Activated CD8-positive, alpha-beta T cell treated with anti-CD3 and anti-CD28 coated beads for 36 hours (primary cell): ENCODE measurements at regions not wholly inside any gene's neighbourhood (a gene's known extent, or its start where the extent isn't known, plus 50 kb on each side); places are given as distances from the start of the nearest gene placed in this dataset.

Experiments
- ATAC-seq: fragments of 200-7000 bp; cut with Tn5 transposase; one replicate; pipeline ENCODE4 v1.10.0; 2021; ENCODE audit warnings: mild to moderate bottlenecking, moderate library complexity
- CTCF ChIA-PET: fragments of 350-600 bp; sonication (Branson Sonifier 250); formaldehyde crosslinking; loops from one replicate; lab custom pipeline; 2021; ENCODE audit warnings: antibody characterized with exemption; lab: Charles Lee
- POLR2A ChIA-PET: fragments of 350-600 bp; sonication (Branson Sonifier 250); formaldehyde crosslinking; loops from one replicate; lab custom pipeline; 2021; ENCODE audit warnings: antibody characterized with exemption; lab: Charles Lee
- DNase-seq: peaks from one replicate; pipeline ENCODE4 v3.0.0-alpha.2; 2020
- H3K27ac Mint-ChIP-seq: one replicate; pipeline ENCODE4 v1.8.0; 2021; ENCODE audit warnings: mild to moderate bottlenecking, mixed read lengths
- H3K27me3 Mint-ChIP-seq: one replicate; pipeline ENCODE4 v1.8.0; 2021; ENCODE audit warnings: mixed read lengths
- H3K36me3 Mint-ChIP-seq: one replicate; pipeline ENCODE4 v1.8.0; 2021; ENCODE audit warnings: low read depth, mixed read lengths
- H3K4me1 Mint-ChIP-seq: one replicate; pipeline ENCODE4 v1.8.0; 2021; ENCODE audit warnings: low read depth, mixed read lengths
- H3K4me3 Mint-ChIP-seq: one replicate; pipeline ENCODE4 v1.8.0; 2021; ENCODE audit warnings: mild to moderate bottlenecking, moderate library complexity, mixed read lengths
- H3K9me3 Mint-ChIP-seq: one replicate; pipeline ENCODE4 v1.8.0; 2021; ENCODE audit warnings: mixed read lengths
- CTCF ChIP-seq: fragments of 200-600 bp; IDR thresholded peaks from one replicate; pipeline ENCODE4 v1.8.0; 2022; ENCODE audit warnings: antibody characterized with exemption, mild to moderate bottlenecking
- intact Hi-C: fragments of 100-400 bp; cut with micrococcal nuclease; formaldehyde crosslinking; loops from one replicate; pipeline ENCODE4 v1.10.0; 2022

GRCh38 chr17:36705874-36706731 lies 104.7 kb downstream of the MRM1 start:
- ChIA-PET POLR2A (interaction anchor here (0.8 to 1.2 kb wide), 2 partner anchors 10 to 15 kb away, joined by 3 to 6 read pairs; no protein-coding TSS in a partner anchor), CTCF (interaction anchor here (1.0 to 2.5 kb wide), 14 partner anchors 10 to 341 kb away, joined by 3 to 14 read pairs (median 6); no protein-coding TSS in a partner anchor)
- H3K4me3 Mint-ChIP-seq = no peak overlapping the region
- peak; percentile 90 for ATAC-seq
- H3K27ac Mint-ChIP-seq = no peak overlapping the region
- H3K27me3 Mint-ChIP-seq = peaks cover 28% of the 10 kb centered on the region
- H3K9me3 Mint-ChIP-seq = no peaks in the 10 kb centered on the region
- DNase-seq = peak; percentile 74
- peak; percentile 86 for TF ChIP-seq CTCF
- H3K4me1 Mint-ChIP-seq = no peaks in the 10 kb centered on the region
- H3K36me3 Mint-ChIP-seq = no peaks in the 10 kb centered on the region
- intact Hi-C loops = loop anchor here (5.0 kb wide), 1 partner anchor 79 kb away; no protein-coding TSS in a partner anchor

GRCh38 chr17:36707904-36708303 lies 106.5 kb downstream of the MRM1 start:
- ChIA-PET POLR2A (no interaction called here), CTCF (no interaction called here)
- Mint-ChIP-seq H3K9me3 (no peaks in the 10 kb centered on the region), H3K4me1 (no peaks in the 10 kb centered on the region), H3K4me3 (no peak overlapping the region), H3K27me3 (peaks cover 23% of the 10 kb centered on the region), H3K36me3 (no peaks in the 10 kb centered on the region), H3K27ac (no peak overlapping the region)
- TF ChIP-seq CTCF = no peak
- DNase-seq (no peak), ATAC-seq (no peak)
- intact Hi-C loops = loop anchor here (5.0 kb wide), 1 partner anchor 81 kb away; no protein-coding TSS in a partner anchor

- intact Hi-C loops = no loop called here
- Mint-ChIP-seq H3K27me3 (no peaks in the 10 kb centered on the region), H3K4me3 (no peak overlapping the region), H3K36me3 (no peaks in the 10 kb centered on the region), H3K9me3 (no peaks in the 10 kb centered on the region), H3K4me1 (no peaks in the 10 kb centered on the region), H3K27ac (no peak overlapping the region)
- TF ChIP-seq CTCF = no peak
- ChIA-PET POLR2A (no interaction called here), CTCF (interaction anchor here (3.3 kb wide), 1 partner anchor 9 kb away, joined by 14 read pairs; no protein-coding TSS in a partner anchor)
- DNase-seq (no peak), ATAC-seq (no peak)
Measured at GRCh38 chr17:36714789-36715188, 113.4 kb downstream of the MRM1 start.

GRCh38 chr17:36715951-36716350 lies 114.6 kb downstream of the MRM1 start:
- Mint-ChIP-seq H3K9me3 (no peaks in the 10 kb centered on the region), H3K36me3 (no peaks in the 10 kb centered on the region), H3K27ac (no peak overlapping the region), H3K27me3 (no peaks in the 10 kb centered on the region), H3K4me3 (no peak overlapping the region), H3K4me1 (peaks cover 4% of the 10 kb centered on the region)
- POLR2A ChIA-PET = interaction anchor here (0.6 to 1.7 kb wide), 4 partner anchors 9 to 92 kb away, joined by 3 to 6 read pairs (median 5); no protein-coding TSS in a partner anchor
- no peak for DNase-seq
- ATAC-seq = no peak
- no peak for TF ChIP-seq CTCF
- CTCF ChIA-PET = interaction anchor here (0.8 to 3.3 kb wide), 3 partner anchors 8 to 113 kb away, joined by 4 to 14 read pairs (median 8); no protein-coding TSS in a partner anchor
- intact Hi-C loops = no loop called here

- Mint-ChIP-seq H3K4me1 (peaks cover 13% of the 10 kb centered on the region), H3K36me3 (no peaks in the 10 kb centered on the region), H3K9me3 (no peaks in the 10 kb centered on the region), H3K4me3 (no peak overlapping the region), H3K27ac (no peak overlapping the region), H3K27me3 (no peaks in the 10 kb centered on the region)
- no peak for DNase-seq
- POLR2A ChIA-PET = interaction anchor here (0.8 to 1.7 kb wide), 2 partner anchors 11 to 829 kb away, joined by 3 to 6 read pairs; no protein-coding TSS in a partner anchor
- ATAC-seq = no peak
- CTCF ChIA-PET = interaction anchor here (1.7 to 3.3 kb wide), 3 partner anchors 11 to 114 kb away, joined by 3 to 14 read pairs (median 8); no protein-coding TSS in a partner anchor
- TF ChIP-seq CTCF = no peak
- intact Hi-C loops = no loop called here
Measured at GRCh38 chr17:36717088-36717487, 115.7 kb downstream of the MRM1 start.
